Breast epithelium (tissue), 3 donors: ENCODE measurements at regions not wholly inside any gene's neighbourhood (a gene's known extent, or its start where the extent isn't known, plus 50 kb on each side); places are given as distances from the start of the nearest gene placed in this dataset.

Experiments
- CTCF ChIP-seq, 3 donors: fragments of 450-650 bp; IDR thresholded peaks; one replicate each; pipeline ENCODE4 v1.5.1; 2016 to 2017; ENCODE audit warnings: antibody characterized with exemption in 3 of 3, mild to moderate bottlenecking in 3 of 3, moderate library complexity in 3 of 3
- POLR2AphosphoS5 ChIP-seq, 3 donors: sonication (generic); formaldehyde crosslinking; IDR thresholded peaks; one replicate each; pipeline ENCODE4 v1.6.1; 2017; ENCODE audit warnings: antibody characterized with exemption in 3 of 3

- TF ChIP-seq POLR2AphosphoS5 (IDR thresholded peaks at IDR 0.05): no peak
- no peak for TF ChIP-seq CTCF (IDR thresholded peaks at IDR 0.05)
These were observed 70.9 kb upstream of the ETS2 start for GRCh38 chr21:38734646-38735365.
